ENCODE measurements at regions not wholly inside any gene's neighbourhood (a gene's known extent, or its start where the extent isn't known, plus 50 kb on each side); places are given as distances from the start of the nearest gene placed in this dataset.

- TF ChIP-seq CTCF (IDR thresholded peaks at IDR 0.05) (no peak), POLR2AphosphoS5 (IDR thresholded peaks at IDR 0.05) (no peak)
Observed at GRCh38 chr5:3386637-3387036, 209.0 kb upstream of the IRX1 start.

Measured in sigmoid colon (tissue), 4 donors.